Calu3 (cell line): ENCODE measurements at regions not wholly inside any gene's neighbourhood (a gene's known extent, or its start where the extent isn't known, plus 50 kb on each side); places are given as distances from the start of the nearest gene placed in this dataset.

Experiments
- BruUV-seq: library from RNA; stranded (reverse); fragments of 400-500 nt; replicated peaks from 2 replicates; lab custom pipeline; 2021; lab: Mats Ljungman, UMichigan
- CTCF ChIA-PET: fragments of 300-600 bp; sonication (Branson Sonifier 250); formaldehyde crosslinking; loops from one replicate; lab custom pipeline; 2022; ENCODE audit warnings: antibody characterized with exemption; lab: Charles Lee
- DNase-seq: peaks from one replicate; pipeline ENCODE4 v3.0.0; 2022
- H3K27ac Mint-ChIP-seq: one replicate; pipeline ENCODE4 v1.8.0; 2022; ENCODE audit warnings: mixed read lengths; ENCODE audit not compliant: unreplicated experiment
- H3K27me3 Mint-ChIP-seq: one replicate; pipeline ENCODE4 v1.8.0; 2022; ENCODE audit warnings: mixed read lengths; ENCODE audit not compliant: unreplicated experiment
- H3K36me3 Mint-ChIP-seq: one replicate; pipeline ENCODE4 v1.8.0; 2022; ENCODE audit warnings: mild to moderate bottlenecking, moderate library complexity, mixed read lengths; ENCODE audit not compliant: insufficient read depth, unreplicated experiment
- H3K4me1 Mint-ChIP-seq: one replicate; pipeline ENCODE4 v1.8.0; 2022; ENCODE audit warnings: mild to moderate bottlenecking, low read depth, mixed read lengths; ENCODE audit not compliant: unreplicated experiment
- H3K4me3 Mint-ChIP-seq: one replicate; pipeline ENCODE4 v1.8.0; 2022; ENCODE audit warnings: mild to moderate bottlenecking, low read depth, moderate library complexity, mixed read lengths; ENCODE audit not compliant: unreplicated experiment
- H3K9me3 Mint-ChIP-seq: one replicate; pipeline ENCODE4 v1.8.0; 2022; ENCODE audit warnings: low read depth, mixed read lengths; ENCODE audit not compliant: unreplicated experiment
- intact Hi-C: fragments of 100-400 bp; cut with micrococcal nuclease; formaldehyde crosslinking; loops from one replicate; pipeline ENCODE4 v1.10.0; 2022; ENCODE audit not compliant: unreplicated experiment
- TF ChIP-seq, protein P1 (sequence below): fragments of 200-600 bp; IDR thresholded peaks from one replicate; pipeline ENCODE4 v1.8.0; 2022; ENCODE audit warnings: antibody characterized with exemption; ENCODE audit not compliant: unreplicated experiment

DNA sequence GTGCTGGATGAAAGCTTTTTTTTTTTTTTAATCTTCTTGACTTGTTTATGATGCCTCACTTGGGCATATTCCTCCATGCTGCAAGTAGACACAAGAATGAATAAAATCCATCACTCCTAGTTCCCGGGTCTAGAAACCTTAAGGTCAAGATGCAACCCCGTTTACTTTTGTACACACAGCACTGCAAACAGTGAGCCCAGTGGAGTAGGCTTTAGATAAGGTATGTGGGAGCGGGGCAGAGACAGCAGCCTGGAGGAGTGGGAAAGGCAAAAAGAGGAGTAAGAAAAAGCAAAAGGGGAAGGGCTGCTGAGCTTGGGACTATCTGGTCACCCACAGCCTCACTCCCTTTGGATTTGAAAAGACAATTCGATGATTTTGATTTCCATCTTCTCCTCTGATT lies 429.8 kb upstream of the ARGLU1 start:
- H3K27ac Mint-ChIP-seq, result no peak overlapping the region
- H3K9me3 Mint-ChIP-seq, result peaks cover 6% of the 10 kb centered on the region
- no TSS peak for BruUV-seq
- DNase-seq, result no peak
- no peaks in the 10 kb centered on the region for H3K27me3 Mint-ChIP-seq
- no peaks in the 10 kb centered on the region for H3K4me1 Mint-ChIP-seq
- TF ChIP-seq, protein P1, sequence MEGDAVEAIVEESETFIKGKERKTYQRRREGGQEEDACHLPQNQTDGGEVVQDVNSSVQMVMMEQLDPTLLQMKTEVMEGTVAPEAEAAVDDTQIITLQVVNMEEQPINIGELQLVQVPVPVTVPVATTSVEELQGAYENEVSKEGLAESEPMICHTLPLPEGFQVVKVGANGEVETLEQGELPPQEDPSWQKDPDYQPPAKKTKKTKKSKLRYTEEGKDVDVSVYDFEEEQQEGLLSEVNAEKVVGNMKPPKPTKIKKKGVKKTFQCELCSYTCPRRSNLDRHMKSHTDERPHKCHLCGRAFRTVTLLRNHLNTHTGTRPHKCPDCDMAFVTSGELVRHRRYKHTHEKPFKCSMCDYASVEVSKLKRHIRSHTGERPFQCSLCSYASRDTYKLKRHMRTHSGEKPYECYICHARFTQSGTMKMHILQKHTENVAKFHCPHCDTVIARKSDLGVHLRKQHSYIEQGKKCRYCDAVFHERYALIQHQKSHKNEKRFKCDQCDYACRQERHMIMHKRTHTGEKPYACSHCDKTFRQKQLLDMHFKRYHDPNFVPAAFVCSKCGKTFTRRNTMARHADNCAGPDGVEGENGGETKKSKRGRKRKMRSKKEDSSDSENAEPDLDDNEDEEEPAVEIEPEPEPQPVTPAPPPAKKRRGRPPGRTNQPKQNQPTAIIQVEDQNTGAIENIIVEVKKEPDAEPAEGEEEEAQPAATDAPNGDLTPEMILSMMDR, result no peak
- no peak overlapping the region for H3K4me3 Mint-ChIP-seq
- no peaks in the 10 kb centered on the region for H3K36me3 Mint-ChIP-seq
- CTCF ChIA-PET, result no interaction called here
- intact Hi-C loops, result no loop called here

DNA sequence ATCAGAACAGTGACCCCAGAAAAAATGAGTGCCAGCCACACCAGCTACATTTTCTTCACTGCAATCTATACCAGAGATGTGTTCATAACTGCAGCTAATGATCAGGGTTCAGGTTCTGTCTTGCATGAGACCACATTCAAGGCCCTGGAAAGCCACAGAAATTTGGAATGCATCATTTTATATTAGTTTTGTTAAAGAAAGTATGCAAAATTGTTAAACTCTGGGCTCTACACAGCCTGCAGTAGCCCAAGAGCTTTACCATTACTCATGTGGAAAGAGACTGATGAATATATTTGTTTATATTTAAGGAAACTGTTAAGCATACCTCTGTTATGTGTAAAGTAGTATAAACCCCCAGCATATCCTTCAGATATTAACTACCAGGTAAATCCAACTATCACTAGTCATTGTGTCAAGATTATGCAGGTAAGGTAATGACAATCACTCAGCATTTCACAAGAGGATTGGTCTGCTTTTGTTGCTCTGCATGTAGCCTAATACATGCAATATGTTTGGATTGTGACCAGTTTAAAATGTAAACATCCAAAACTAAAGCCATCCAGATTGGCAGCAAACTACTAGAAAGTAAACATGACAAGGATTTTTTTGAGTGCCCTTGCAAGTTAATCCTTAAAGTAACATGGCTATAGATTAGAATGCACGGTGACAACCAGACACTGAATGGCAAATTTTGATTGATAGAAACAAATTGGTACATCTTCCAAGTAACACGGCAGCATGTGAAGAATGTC lies 429.1 kb upstream of the ARGLU1 start:
- H3K27me3 Mint-ChIP-seq, result no peaks in the 10 kb centered on the region
- H3K36me3 Mint-ChIP-seq, result no peaks in the 10 kb centered on the region
- H3K4me3 Mint-ChIP-seq, result no peak overlapping the region
- TF ChIP-seq, protein P1, result no peak
- H3K4me1 Mint-ChIP-seq, result no peaks in the 10 kb centered on the region
- H3K27ac Mint-ChIP-seq, result no peak overlapping the region
- CTCF ChIA-PET, result no interaction called here
- H3K9me3 Mint-ChIP-seq, result peaks cover 6% of the 10 kb centered on the region
- BruUV-seq, result no TSS peak
- no peak for DNase-seq
- intact Hi-C loops, result no loop called here

GRCh38 chr13:106990594-106990993 lies 422.7 kb upstream of the ARGLU1 start:
- H3K27ac Mint-ChIP-seq, result no peak overlapping the region
- no peaks in the 10 kb centered on the region for H3K9me3 Mint-ChIP-seq
- TF ChIP-seq, protein P1, result no peak
- BruUV-seq, result no TSS peak
- no peak overlapping the region for H3K4me3 Mint-ChIP-seq
- H3K27me3 Mint-ChIP-seq, result no peaks in the 10 kb centered on the region
- intact Hi-C loops, result no loop called here
- CTCF ChIA-PET, result no interaction called here
- no peak for DNase-seq
- H3K4me1 Mint-ChIP-seq, result no peaks in the 10 kb centered on the region
- H3K36me3 Mint-ChIP-seq, result no peaks in the 10 kb centered on the region

- Mint-ChIP-seq H3K27ac (no peak overlapping the region), H3K27me3 (no peaks in the 10 kb centered on the region), H3K36me3 (no peaks in the 10 kb centered on the region), H3K9me3 (no peaks in the 10 kb centered on the region), H3K4me3 (no peak overlapping the region), H3K4me1 (no peaks in the 10 kb centered on the region)
- CTCF ChIA-PET, result no interaction called here
- TF ChIP-seq, protein P1, result no peak
- BruUV-seq, result no TSS peak
- intact Hi-C loops, result no loop called here
- no peak for DNase-seq
These were observed 421.9 kb upstream of the ARGLU1 start for GRCh38 chr13:106989876-106990275.
